ENCODE measurements at regions not wholly inside any gene's neighbourhood (a gene's known extent, or its start where the extent isn't known, plus 50 kb on each side); places are given as distances from the start of the nearest gene placed in this dataset.

DNA sequence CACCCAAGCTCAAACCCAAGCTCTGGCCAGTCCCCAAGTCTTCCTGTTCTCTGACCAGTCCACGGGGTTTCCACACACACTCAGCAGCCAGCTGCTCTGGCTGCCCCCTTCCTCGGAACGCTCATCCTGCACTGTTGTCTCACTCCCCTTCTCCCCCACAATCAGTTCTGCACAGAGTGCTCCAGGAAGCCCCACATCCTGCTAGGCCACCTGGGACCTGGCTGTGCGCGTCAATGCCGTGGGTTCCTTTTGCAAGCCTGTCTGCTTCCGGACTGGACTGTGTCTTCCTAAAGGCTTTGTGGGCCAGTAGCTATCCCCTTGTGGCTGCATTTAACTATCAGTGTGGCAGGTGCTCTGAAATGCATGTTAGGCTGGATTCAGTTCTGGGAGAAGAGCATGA is 605.0 kb upstream of the RAB6C start:
- TF ChIP-seq CTCF (IDR thresholded peaks at IDR 0.05 in 4 of 5, conservative IDR thresholded peaks at IDR 0.05 in 1 of 5) (no peak), POLR2A (IDR thresholded peaks at IDR 0.05) (no peak)
